ENCODE measurements at regions not wholly inside any gene's neighbourhood (a gene's known extent, or its start where the extent isn't known, plus 50 kb on each side); places are given as distances from the start of the nearest gene placed in this dataset.

- no peak for DNase-seq (ENCODE audit: low read depth in 2 of 2, low spot score in 1 of 2)
These were observed 194.7 kb upstream of the RREB1 start for GRCh38 chr6:6912817-6913744.

DNA sequence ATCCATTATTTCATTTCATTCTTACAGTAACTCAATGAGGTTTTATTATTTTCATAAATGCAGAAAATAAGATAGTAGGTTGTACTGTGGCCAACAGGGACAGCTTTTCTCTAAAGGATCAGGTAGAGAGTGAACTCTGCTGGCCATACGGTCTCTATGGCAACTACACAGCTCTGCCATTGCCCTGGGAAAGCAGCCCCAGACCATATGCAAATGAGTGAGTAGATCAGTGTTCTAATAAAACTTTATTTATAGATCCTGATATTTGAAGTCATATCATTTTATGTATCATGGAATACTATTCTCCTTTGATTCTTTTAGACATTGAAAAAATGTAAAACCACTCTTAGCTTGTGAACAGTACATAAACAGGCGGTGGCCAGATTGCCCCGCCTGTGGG lies 192.5 kb upstream of the RREB1 start:
- DNase-seq (ENCODE audit: low read depth in 2 of 2, low spot score in 1 of 2), result no peak

DNA sequence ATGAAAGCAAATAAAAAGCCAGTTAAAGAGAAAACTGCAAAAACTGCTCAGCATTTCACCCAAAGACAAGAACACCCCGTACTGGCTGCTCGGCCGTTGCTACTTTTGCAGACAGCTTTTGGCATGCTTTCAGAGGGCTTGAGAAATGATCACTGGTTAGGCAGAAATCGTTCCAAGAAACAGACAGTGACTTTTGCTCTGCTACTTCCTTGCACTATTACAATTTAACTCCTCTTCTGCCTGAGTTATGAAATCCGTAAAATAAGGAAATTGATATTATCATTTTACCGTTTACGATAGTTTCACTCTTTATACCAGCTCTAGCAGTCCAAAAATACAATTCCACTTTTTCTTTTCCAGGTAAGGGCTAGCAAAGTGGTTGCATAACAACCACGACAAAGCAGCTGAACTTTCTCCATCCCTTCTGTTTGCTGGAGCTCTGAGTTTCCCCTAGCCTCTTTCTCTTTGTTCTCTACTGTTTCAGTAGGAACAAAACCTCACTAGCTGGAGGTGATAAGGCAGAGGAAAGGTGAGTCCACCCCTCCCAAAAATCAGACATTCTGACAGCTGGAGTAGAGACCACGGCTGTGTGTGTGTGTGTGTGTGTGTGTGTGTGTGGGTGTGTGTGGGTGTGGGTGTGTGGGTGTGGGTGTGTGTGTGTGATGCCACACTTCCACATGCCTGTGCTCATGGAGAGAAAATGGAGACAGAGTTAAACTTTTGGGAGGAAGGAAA lies 191.8 kb upstream of the RREB1 start:
- no peak for DNase-seq (ENCODE audit: low read depth in 2 of 2, low spot score in 1 of 2)

GRCh38 chr6:6916598-6916997 lies 191.2 kb upstream of the RREB1 start:
- no peak for DNase-seq (ENCODE audit: low read depth in 2 of 2, low spot score in 1 of 2)

- no peak for DNase-seq (ENCODE audit: low read depth in 2 of 2, low spot score in 1 of 2)
These were observed 189.4 kb upstream of the RREB1 start for GRCh38 chr6:6918216-6918983.

DNA sequence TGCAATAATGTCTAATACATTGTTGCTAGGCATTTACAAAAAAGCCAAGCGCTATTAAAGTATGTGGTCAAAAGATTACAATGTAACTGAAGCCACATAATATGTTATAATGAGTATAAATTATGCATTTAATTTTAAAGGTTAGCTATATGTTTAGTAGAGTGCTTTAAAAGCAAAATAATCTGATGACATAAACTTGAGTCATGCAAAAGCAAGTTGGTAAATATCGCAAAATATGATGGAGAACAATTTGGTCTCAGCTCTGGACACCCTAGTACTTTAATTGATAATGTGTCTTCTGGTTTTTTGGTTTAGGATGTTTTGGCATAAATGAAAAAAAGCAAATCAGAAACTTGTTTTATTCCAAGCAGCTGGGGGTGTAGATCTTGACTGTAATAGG lies 188.6 kb upstream of the RREB1 start:
- DNase-seq (ENCODE audit: low read depth in 2 of 2, low spot score in 1 of 2), result no peak

GRCh38 chr6:6920114-6920986 lies 187.4 kb upstream of the RREB1 start:
- no peak for DNase-seq (ENCODE audit: low read depth in 2 of 2, low spot score in 1 of 2)

DNA sequence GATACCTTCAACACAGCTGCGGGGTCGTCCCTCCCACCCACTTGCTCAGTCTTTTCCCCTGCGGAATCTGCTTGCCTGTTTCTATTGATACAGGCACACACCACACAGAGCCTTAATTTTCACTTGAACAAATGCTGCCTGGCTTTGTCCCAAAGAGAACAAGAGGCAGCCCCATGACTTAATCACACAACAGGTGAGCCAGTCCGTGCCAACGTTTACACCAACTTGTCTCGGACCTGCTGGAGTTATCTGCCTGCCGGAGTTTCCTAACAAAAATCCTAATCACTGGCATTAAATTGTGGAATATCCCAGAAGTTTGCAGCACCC lies 186.8 kb upstream of the RREB1 start:
- no peak for DNase-seq (ENCODE audit: low read depth in 2 of 2, low spot score in 1 of 2)

DNA sequence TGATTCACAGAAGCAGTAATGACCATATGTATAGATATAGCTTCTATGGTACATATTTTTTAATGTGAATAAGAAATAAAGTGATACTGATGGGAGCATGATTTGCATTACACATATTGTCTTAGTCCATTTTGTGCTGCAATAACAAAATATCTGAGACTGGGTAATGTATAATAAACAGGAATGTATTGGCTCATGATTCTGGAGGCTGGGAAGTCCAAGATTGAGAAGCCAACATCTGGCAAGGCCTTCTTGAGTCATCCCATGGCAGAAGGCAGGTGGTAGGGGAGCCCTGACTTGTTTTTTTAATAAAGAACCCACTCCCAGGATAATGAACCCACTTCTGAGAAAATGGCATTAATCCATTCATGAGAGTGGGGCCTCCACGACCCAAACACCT lies 185.6 kb upstream of the RREB1 start:
- no peak for DNase-seq (ENCODE audit: low read depth in 2 of 2, low spot score in 1 of 2)

GRCh38 chr6:6923605-6924004 lies 184.2 kb upstream of the RREB1 start:
- no peak for DNase-seq (ENCODE audit: low read depth in 2 of 2, low spot score in 1 of 2)

DNA sequence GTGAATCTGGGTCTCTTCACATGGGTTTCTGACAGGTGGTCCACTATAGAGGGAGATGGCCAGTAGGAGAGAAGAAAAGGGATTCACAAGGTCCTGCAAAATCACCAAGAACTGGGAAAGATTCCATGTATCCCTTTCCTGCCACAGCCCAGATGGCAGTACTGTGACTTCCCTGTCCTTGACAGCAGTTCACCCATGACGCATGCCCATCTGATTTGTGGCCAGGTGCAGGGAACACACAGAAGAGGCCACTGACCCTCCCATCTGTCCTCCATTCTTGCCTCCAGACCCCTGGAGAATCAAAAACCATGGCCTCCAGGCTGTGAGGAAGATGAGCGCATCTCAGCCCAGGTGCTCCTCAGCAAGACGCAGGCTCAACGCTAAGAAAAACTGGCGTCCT lies 183.1 kb upstream of the RREB1 start:
- no peak for DNase-seq (ENCODE audit: low read depth in 2 of 2, low spot score in 1 of 2)

DNA sequence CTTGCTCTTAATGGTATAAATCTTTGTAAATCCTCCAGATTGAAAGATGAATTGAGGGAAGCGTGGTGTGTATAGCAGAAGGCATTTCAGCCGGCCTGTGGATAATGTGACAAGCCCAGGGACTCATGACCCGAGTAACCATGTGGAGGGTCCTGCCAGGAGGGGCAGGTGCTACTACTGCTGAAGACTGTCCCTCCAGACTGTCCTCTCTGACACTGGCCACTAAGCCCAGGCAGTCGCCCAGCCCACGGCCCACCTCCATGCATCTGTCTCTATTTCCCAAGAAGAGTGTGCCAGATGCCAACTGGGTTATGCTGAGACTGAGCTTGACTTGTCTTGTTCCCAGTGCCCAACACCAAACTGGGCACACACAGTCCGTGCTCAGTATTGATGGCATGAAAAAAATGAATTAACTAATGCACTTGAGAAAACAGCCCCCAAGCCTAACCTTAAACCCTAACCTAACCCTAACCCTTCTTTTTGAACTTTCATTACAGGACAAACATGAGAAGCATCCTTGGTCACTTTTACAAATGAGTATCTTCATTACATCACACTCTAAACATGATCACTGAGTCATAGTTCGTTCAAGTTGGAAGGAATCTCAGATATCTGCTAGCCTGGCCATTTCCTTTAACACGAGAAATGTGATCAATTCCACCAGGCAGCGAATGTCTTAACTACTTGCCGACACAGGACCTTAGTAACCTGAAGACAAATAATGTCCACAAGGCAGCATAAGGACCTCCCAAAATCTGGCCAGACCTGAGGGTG lies 182.2 kb upstream of the RREB1 start:
- no peak for DNase-seq (ENCODE audit: low read depth in 2 of 2, low spot score in 1 of 2)

GRCh38 chr6:6926856-6927255 lies 180.9 kb upstream of the RREB1 start:
- no peak for DNase-seq (ENCODE audit: low read depth in 2 of 2, low spot score in 1 of 2)

DNA sequence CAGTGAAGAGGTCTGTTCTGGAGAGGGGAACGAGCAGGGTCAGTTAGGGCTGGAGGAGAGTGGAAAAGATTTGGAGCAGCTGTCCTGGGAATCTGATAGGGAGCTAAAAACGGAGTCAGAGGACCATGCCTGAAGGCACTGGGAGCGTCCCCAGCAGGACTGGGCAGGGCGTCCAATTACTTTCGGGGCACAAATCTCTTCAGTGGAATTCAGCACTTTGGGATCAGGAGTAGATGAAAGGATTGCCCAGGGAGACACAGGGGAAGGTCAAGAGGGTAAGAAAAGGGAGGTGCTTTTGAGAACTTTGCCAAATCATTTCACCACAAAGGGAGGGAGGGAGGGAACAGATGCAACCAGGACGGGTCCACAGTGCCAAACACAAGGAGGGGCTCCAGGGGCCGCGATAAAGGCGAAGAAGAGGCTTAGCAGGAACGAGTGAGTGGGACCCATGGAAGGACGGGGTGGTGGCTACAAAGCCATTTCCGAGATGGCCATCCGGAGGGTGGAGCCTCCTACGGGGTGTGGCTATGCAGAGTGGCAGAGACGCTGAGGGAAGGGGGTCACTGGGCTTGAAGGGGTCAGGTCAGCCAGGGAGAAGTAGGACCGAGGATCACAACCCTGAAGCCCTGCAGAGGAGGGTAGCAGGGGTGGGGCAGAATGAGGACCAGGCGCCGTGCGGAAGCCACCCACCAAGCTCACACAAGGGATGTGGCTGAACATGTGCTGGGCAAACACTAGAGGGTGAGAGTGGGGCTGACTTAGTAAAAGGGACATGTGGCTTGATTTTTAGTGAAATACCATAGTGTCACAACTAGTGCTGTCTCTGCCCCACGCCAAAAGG lies 180.0 kb upstream of the RREB1 start:
- no peak for DNase-seq (ENCODE audit: low read depth in 2 of 2, low spot score in 1 of 2)

- DNase-seq (ENCODE audit: low read depth in 2 of 2, low spot score in 1 of 2), result no peak
These were observed 177.4 kb upstream of the RREB1 start for GRCh38 chr6:6930223-6930880.

GRCh38 chr6:6931071-6932025 lies 176.4 kb upstream of the RREB1 start:
- no peak for DNase-seq (ENCODE audit: low read depth in 2 of 2, low spot score in 1 of 2)

- no peak for DNase-seq (ENCODE audit: low read depth in 2 of 2, low spot score in 1 of 2)
These were observed 175.4 kb upstream of the RREB1 start for GRCh38 chr6:6932341-6932740.

DNA sequence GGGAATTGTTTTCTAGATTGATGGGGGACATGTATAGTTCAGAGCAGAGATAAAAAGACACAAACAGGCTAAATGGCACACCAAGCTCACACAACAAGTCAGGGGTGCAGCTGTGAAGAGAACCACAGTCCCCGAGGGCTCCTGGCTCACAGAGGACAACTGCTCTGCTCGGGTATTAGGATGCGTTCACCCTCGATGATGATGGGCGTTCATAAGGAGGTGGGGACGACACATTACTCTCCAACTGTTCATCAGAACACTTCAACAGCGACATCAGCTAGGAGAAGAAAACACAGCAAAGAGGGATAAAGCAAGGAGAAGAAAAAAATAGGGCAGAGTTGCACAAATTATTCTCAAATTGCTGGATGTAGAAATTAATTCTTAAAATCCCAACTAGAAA lies 174.8 kb upstream of the RREB1 start:
- no peak for DNase-seq (ENCODE audit: low read depth in 2 of 2, low spot score in 1 of 2)

Data from stimulated activated CD8-positive, alpha-beta memory T cell treated with anti-CD3 and anti-CD28 coated beads, Interleukin-4, amount 100 ng/mL, for 1 hour (primary cell).